Astrocyte (in vitro differentiated cells and primary cell): ENCODE measurements at regions not wholly inside any gene's neighbourhood (a gene's known extent, or its start where the extent isn't known, plus 50 kb on each side); places are given as distances from the start of the nearest gene placed in this dataset.

Experiments
- DNase-seq: peaks from one replicate; pipeline ENCODE4 v3.0.0-alpha.2; 2010; ENCODE audit warnings: low read depth
- FAIRE-seq: peaks from 2 replicates; lab custom pipeline; 2011; peaks lifted over from hg19 to GRCh38; lab: Jason Lieb, UNC
- H2AFZ ChIP-seq: 2 replicates; pipeline ENCODE4 v1.6.0; 2012; ENCODE audit warnings: low read depth, low read length, inconsistent platforms
- H3K27ac ChIP-seq: 2 replicates; pipeline ENCODE4 v1.5.1; 2011; ENCODE audit warnings: low read depth, low read length, inconsistent platforms
- H3K27me3 ChIP-seq: 2 replicates; pipeline ENCODE4 v1.6.0; 2011; ENCODE audit warnings: low read length, inconsistent platforms; ENCODE audit not compliant: insufficient read depth
- H3K36me3 ChIP-seq: 2 replicates; pipeline ENCODE4 v1.5.1; 2011; ENCODE audit warnings: low read length, inconsistent platforms; ENCODE audit not compliant: insufficient read depth
- H3K4me1 ChIP-seq: 2 replicates; pipeline ENCODE4 v1.5.1; 2011; ENCODE audit warnings: low read length, inconsistent platforms; ENCODE audit not compliant: insufficient read depth
- H3K4me2 ChIP-seq: 2 replicates; pipeline ENCODE4 v1.6.0; 2012; ENCODE audit warnings: low read length, inconsistent platforms
- H3K4me3 ChIP-seq: 2 replicates; pipeline ENCODE4 v1.5.1; 2011; ENCODE audit warnings: low read depth, mild to moderate bottlenecking, low read length, inconsistent platforms; ENCODE audit not compliant: insufficient read depth
- H3K79me2 ChIP-seq: 2 replicates; pipeline ENCODE4 v1.6.0; 2012; ENCODE audit warnings: mild to moderate bottlenecking, low read length, inconsistent platforms; ENCODE audit not compliant: insufficient read depth
- H3K9ac ChIP-seq: 2 replicates; pipeline ENCODE4 v1.6.0; 2012; ENCODE audit warnings: mild to moderate bottlenecking, low read length, inconsistent platforms
- H3K9me3 ChIP-seq: 2 replicates; pipeline ENCODE4 v1.5.1; 2012; ENCODE audit warnings: low read depth, mild to moderate bottlenecking, low read length, inconsistent platforms; ENCODE audit not compliant: insufficient read depth
- H4K20me1 ChIP-seq: 2 replicates; pipeline ENCODE4 v1.6.0; 2012; ENCODE audit warnings: low read length, inconsistent platforms; ENCODE audit not compliant: insufficient read depth
- H3K27ac Mint-ChIP-seq: one replicate; pipeline ENCODE4 v1.8.0; 2021; ENCODE audit warnings: mild to moderate bottlenecking, mixed read lengths; ENCODE audit not compliant: unreplicated experiment
- H3K27me3 Mint-ChIP-seq: one replicate; pipeline ENCODE4 v1.8.0; 2021; ENCODE audit warnings: low read depth, mixed read lengths; ENCODE audit not compliant: unreplicated experiment
- H3K36me3 Mint-ChIP-seq: one replicate; pipeline ENCODE4 v1.8.0; 2021; ENCODE audit warnings: low read depth, mixed read lengths; ENCODE audit not compliant: unreplicated experiment
- H3K4me1 Mint-ChIP-seq: one replicate; pipeline ENCODE4 v1.8.0; 2021; ENCODE audit warnings: low read depth, mixed read lengths; ENCODE audit not compliant: unreplicated experiment
- H3K4me3 Mint-ChIP-seq: one replicate; pipeline ENCODE4 v1.8.0; 2021; ENCODE audit warnings: mild to moderate bottlenecking, moderate library complexity, mixed read lengths; ENCODE audit not compliant: unreplicated experiment
- H3K9me3 Mint-ChIP-seq: one replicate; pipeline ENCODE4 v1.8.0; 2021; ENCODE audit warnings: mild to moderate bottlenecking, mixed read lengths; ENCODE audit not compliant: unreplicated experiment
- CTCF ChIP-seq: IDR thresholded peaks from 2 replicates; pipeline ENCODE4 v1.5.1; 2011; ENCODE audit warnings: low read depth, mild to moderate bottlenecking, inconsistent platforms, low read length, moderate library complexity; ENCODE audit not compliant: insufficient read depth
- EZH2 ChIP-seq: IDR thresholded peaks from 2 replicates; pipeline ENCODE4 v1.6.1; 2012; ENCODE audit warnings: mild to moderate bottlenecking, low read length, inconsistent platforms; ENCODE audit not compliant: insufficient read depth

- Histone ChIP-seq H3K27me3 (no peaks in the 10 kb centered on the region), H3K4me1 (peaks cover 22% of the 10 kb centered on the region), H3K79me2 (no peaks in the 10 kb centered on the region), H3K9me3 (no peaks in the 10 kb centered on the region), H4K20me1 (no peaks in the 10 kb centered on the region), H3K4me3 (no peak overlapping the region), H3K9ac (no peak overlapping the region), H3K27ac (no peak overlapping the region), H3K36me3 (no peaks in the 10 kb centered on the region), H2AFZ (no peak overlapping the region), H3K4me2 (no peak overlapping the region)
- Mint-ChIP-seq H3K27ac (peak overlapping the region; percentile 47), H3K27me3 (no peaks in the 10 kb centered on the region), H3K36me3 (no peaks in the 10 kb centered on the region), H3K4me3 (no peak overlapping the region), H3K9me3 (no peaks in the 10 kb centered on the region), H3K4me1 (peaks cover 14% of the 10 kb centered on the region)
- no peak for TF ChIP-seq CTCF
- no peak for TF ChIP-seq EZH2
- DNase-seq = no peak
- no peak for FAIRE-seq
These were observed 114.5 kb upstream of the FN1 start for GRCh38 chr2:215550331-215550730.

- Mint-ChIP-seq H3K27ac (peak overlapping the region; percentile 73), H3K4me1 (peaks cover 15% of the 10 kb centered on the region), H3K36me3 (no peaks in the 10 kb centered on the region), H3K9me3 (peaks cover 2% of the 10 kb centered on the region), H3K27me3 (no peaks in the 10 kb centered on the region), H3K4me3 (no peak overlapping the region)
- Histone ChIP-seq H3K79me2 (no peaks in the 10 kb centered on the region), H3K4me2 (peak overlapping the region; percentile 13), H3K4me3 (no peak overlapping the region), H3K27ac (peak overlapping the region; percentile 55), H4K20me1 (no peaks in the 10 kb centered on the region), H3K9ac (no peak overlapping the region), H3K4me1 (peaks cover 13% of the 10 kb centered on the region), H3K27me3 (no peaks in the 10 kb centered on the region), H2AFZ (no peak overlapping the region), H3K9me3 (no peaks in the 10 kb centered on the region), H3K36me3 (no peaks in the 10 kb centered on the region)
- DNase-seq = peak; percentile 83
- TF ChIP-seq EZH2 (no peak), CTCF (no peak)
- FAIRE-seq = no peak
These were observed 112.8 kb upstream of the FN1 start for GRCh38 chr2:215548714-215549113.

- no peaks in the 10 kb centered on the region for H3K36me3 ChIP-seq
- H3K79me2 ChIP-seq = no peaks in the 10 kb centered on the region
- no peak overlapping the region for H3K4me3 ChIP-seq
- peaks cover 8% of the 10 kb centered on the region for H3K9me3 Mint-ChIP-seq
- H2AFZ ChIP-seq = no peak overlapping the region
- no peak for TF ChIP-seq EZH2
- no peak for TF ChIP-seq CTCF
- FAIRE-seq = no peak
- H3K4me3 Mint-ChIP-seq = no peak overlapping the region
- no peaks in the 10 kb centered on the region for H3K27me3 ChIP-seq
- H4K20me1 ChIP-seq = no peaks in the 10 kb centered on the region
- no peak for DNase-seq
- H3K27me3 Mint-ChIP-seq = no peaks in the 10 kb centered on the region
- H3K36me3 Mint-ChIP-seq = no peaks in the 10 kb centered on the region
- H3K4me1 Mint-ChIP-seq = peaks cover 18% of the 10 kb centered on the region
- no peak overlapping the region for H3K9ac ChIP-seq
- H3K27ac ChIP-seq = no peak overlapping the region
- H3K4me2 ChIP-seq = no peak overlapping the region
- peak overlapping the region; percentile 60 for H3K27ac Mint-ChIP-seq
- no peaks in the 10 kb centered on the region for H3K9me3 ChIP-seq
- H3K4me1 ChIP-seq = peaks cover 9% of the 10 kb centered on the region
These were observed 106.8 kb upstream of the FN1 start for GRCh38 chr2:215542690-215543089.
